GM23338 (cell line): ENCODE measurements at regions not wholly inside any gene's neighbourhood (a gene's known extent, or its start where the extent isn't known, plus 50 kb on each side); places are given as distances from the start of the nearest gene placed in this dataset.

Source experiments
- ATAC-seq: fragments of 200-7000 bp; cut with Tn5 transposase; 3 replicates; pipeline ENCODE4 v1.9.1; 2020
- DNase-seq: peaks from one replicate; pipeline ENCODE4 v3.0.0-alpha.2; 2015; ENCODE audit warnings: low spot score
- H2AFZ ChIP-seq: fragments of 200-600 bp; sonication (generic); 2 replicates; pipeline ENCODE4 v1.8.0; 2016; ENCODE audit warnings: antibody characterized with exemption, mild to moderate bottlenecking, moderate library complexity
- H3F3A ChIP-seq: fragments of 200-600 bp; sonication (generic); replicated peaks from 2 replicates; pipeline ENCODE4 v1.8.0; 2017; ENCODE audit warnings: antibody characterized with exemption, mixed run types, low read depth
- H3K27ac ChIP-seq: fragments of 200-600 bp; sonication (generic); 2 replicates; pipeline ENCODE4 v1.6.1; 2016; ENCODE audit warnings: low read depth
- H3K27me3 ChIP-seq: fragments of 200-600 bp; sonication (generic); 2 replicates; pipeline ENCODE4 v1.8.0; 2016; ENCODE audit warnings: mild to moderate bottlenecking, mixed run types, moderate library complexity; ENCODE audit not compliant: insufficient read depth
- H3K36me3 ChIP-seq: fragments of 200-600 bp; sonication (generic); 2 replicates; pipeline ENCODE4 v1.8.0; 2016; ENCODE audit warnings: mild to moderate bottlenecking; ENCODE audit not compliant: insufficient read depth
- H3K4me1 ChIP-seq: fragments of 200-600 bp; sonication (generic); 2 replicates; pipeline ENCODE4 v1.8.0; 2016; ENCODE audit warnings: mild to moderate bottlenecking, moderate library complexity; ENCODE audit not compliant: insufficient read depth
- H3K4me2 ChIP-seq: fragments of 200-600 bp; sonication (generic); 2 replicates; pipeline ENCODE4 v1.7.1; 2017; ENCODE audit warnings: mixed run types
- H3K4me3 ChIP-seq: fragments of 200-600 bp; sonication (generic); 2 replicates; pipeline ENCODE4 v1.6.1; 2016; ENCODE audit warnings: mixed run types
- H3K79me2 ChIP-seq: fragments of 200-600 bp; sonication (generic); replicated peaks from 2 replicates; pipeline ENCODE4 v1.8.0; 2017; ENCODE audit warnings: mild to moderate bottlenecking; ENCODE audit not compliant: insufficient read depth
- H3K9me2 ChIP-seq: fragments of 200-600 bp; sonication (generic); 2 replicates; pipeline ENCODE4 v1.8.0; 2017; ENCODE audit not compliant: insufficient read depth
- H4K20me1 ChIP-seq: fragments of 200-600 bp; sonication (generic); replicated peaks from 2 replicates; pipeline ENCODE4 v1.8.0; 2017; ENCODE audit warnings: mild to moderate bottlenecking; ENCODE audit not compliant: insufficient read depth
- H3K27ac Mint-ChIP-seq: 2 replicates; pipeline ENCODE4 v1.8.0; 2020; ENCODE audit warnings: inconsistent platforms, mild to moderate bottlenecking, moderate library complexity, mixed read lengths
- H3K27me3 Mint-ChIP-seq: 3 replicates; pipeline ENCODE4 v1.8.0; 2022; ENCODE audit warnings: low read depth, mild to moderate bottlenecking, moderate library complexity, mixed read lengths, inconsistent platforms; ENCODE audit not compliant: insufficient read depth, poor library complexity
- H3K36me3 Mint-ChIP-seq: 3 replicates; pipeline ENCODE4 v1.8.0; 2021; ENCODE audit warnings: low read depth, mild to moderate bottlenecking, inconsistent platforms, moderate library complexity, mixed read lengths
- H3K4me1 Mint-ChIP-seq: 3 replicates; pipeline ENCODE4 v1.8.0; 2020; ENCODE audit warnings: mild to moderate bottlenecking, inconsistent platforms, mixed read lengths
- H3K4me3 Mint-ChIP-seq: 3 replicates; pipeline ENCODE4 v1.8.0; 2021; ENCODE audit warnings: moderate library complexity, mild to moderate bottlenecking, inconsistent platforms, mixed read lengths
- H3K9me3 Mint-ChIP-seq: 3 replicates; pipeline ENCODE4 v1.8.0; 2020; ENCODE audit warnings: moderate library complexity, mild to moderate bottlenecking, inconsistent platforms, mixed read lengths
- CREB1 ChIP-seq: fragments of 250-450 bp; sonication (Bioruptor Pico); IDR thresholded peaks from 2 replicates; pipeline ENCODE4 v1.5.0; 2020; ENCODE audit warnings: low read depth, mild to moderate bottlenecking, moderate library complexity
- CTCF ChIP-seq, 2 experiments: fragments of 200-600 bp in 1 of 2; sonication (generic) in 1 of 2; conservative IDR thresholded peaks; 2 replicates each; pipeline versions ENCODE4 v1.5.1 to v1.6.1; 2016 to 2017; ENCODE audit warnings: antibody characterized with exemption in 2 of 2, low read depth in 2 of 2, mild to moderate bottlenecking in 2 of 2, moderate library complexity in 1 of 2
- ETS1 ChIP-seq: IDR thresholded peaks from 2 replicates; pipeline ENCODE4 v1.6.1; 2016; ENCODE audit warnings: antibody characterized with exemption
- EZH2 ChIP-seq: fragments of 200-600 bp; sonication (generic); IDR thresholded peaks from one replicate; pipeline ENCODE4 v1.8.0; 2017; ENCODE audit warnings: antibody characterized with exemption, mild to moderate bottlenecking, low read depth; ENCODE audit not compliant: unreplicated experiment
- EZH2phosphoT487 ChIP-seq: fragments of 200-600 bp; sonication (generic); IDR thresholded peaks from one replicate; pipeline ENCODE4 v1.8.1; 2018; ENCODE audit warnings: antibody characterized with exemption; ENCODE audit not compliant: unreplicated experiment
- JUNB ChIP-seq: IDR thresholded peaks from one replicate; pipeline ENCODE4 v1.6.1; 2016; ENCODE audit warnings: antibody characterized with exemption; ENCODE audit not compliant: unreplicated experiment
- NANOG ChIP-seq: IDR thresholded peaks from 2 replicates; pipeline ENCODE4 v1.6.1; 2016; ENCODE audit warnings: antibody characterized with exemption, borderline replicate concordance
- POLR2AphosphoS5 ChIP-seq: IDR thresholded peaks from 2 replicates; pipeline ENCODE4 v1.6.1; 2016; ENCODE audit warnings: antibody characterized with exemption, low read depth
- REST ChIP-seq: IDR thresholded peaks from one replicate; pipeline ENCODE4 v1.6.1; 2018; ENCODE audit warnings: antibody characterized with exemption; ENCODE audit not compliant: unreplicated experiment
- STAT1 ChIP-seq: IDR thresholded peaks from one replicate; pipeline ENCODE4 v1.6.1; 2016; ENCODE audit warnings: antibody characterized with exemption; ENCODE audit not compliant: unreplicated experiment
- ZNF114 ChIP-seq: fragments of 250-450 bp; sonication (Bioruptor Pico); IDR thresholded peaks from 2 replicates; pipeline ENCODE4 v1.5.0; 2020; ENCODE audit warnings: mild to moderate bottlenecking, moderate library complexity
- ZNF331 ChIP-seq: fragments of 250-450 bp; sonication (Bioruptor Pico); IDR thresholded peaks from 2 replicates; pipeline ENCODE4 v1.5.0; 2020; ENCODE audit warnings: low read depth, mild to moderate bottlenecking, moderate library complexity
- ZNF462 ChIP-seq: fragments of 250-450 bp; sonication (Bioruptor Pico); IDR thresholded peaks from 2 replicates; pipeline ENCODE4 v1.5.0; 2020; ENCODE audit warnings: mild to moderate bottlenecking, moderate library complexity

- Mint-ChIP-seq H3K27me3 (no peaks in the 10 kb centered on the region), H3K36me3 (peaks cover 17% of the 10 kb centered on the region; the same call in 2 of the 3 replicates), H3K4me3 (no peak overlapping the region), H3K27ac (no peak overlapping the region), H3K4me1 (no peaks in the 10 kb centered on the region), H3K9me3 (peaks cover 23% of the 10 kb centered on the region; the same call in 2 of the 3 replicates)
- DNase-seq (no peak), ATAC-seq (no peak)
- H3K27me3 ChIP-seq = no peaks in the 10 kb centered on the region
- H3F3A ChIP-seq = no peaks in the 10 kb centered on the region
- no peaks in the 10 kb centered on the region for H3K4me1 ChIP-seq
- TF ChIP-seq STAT1 (no peak), ZNF331 (CRISPR knock-in tag) (no peak), ZNF114 (no peak), CTCF (conservative IDR thresholded peaks at IDR 0.05; ENCODE audit: low read depth in 2 of 2) (no peak), NANOG (no peak), CREB1 (CRISPR knock-in tag) (no peak), POLR2AphosphoS5 (no peak), EZH2 (no peak), ETS1 (no peak), JUNB (no peak), EZH2phosphoT487 (no peak), REST (no peak), ZNF462 (CRISPR knock-in tag) (no peak)
- no peak overlapping the region for H3K4me3 ChIP-seq
- H3K9me2 ChIP-seq = no peaks in the 10 kb centered on the region
- H3K27ac ChIP-seq = no peak overlapping the region
- H2AFZ ChIP-seq = no peak overlapping the region
- no peaks in the 10 kb centered on the region for H4K20me1 ChIP-seq
- no peak overlapping the region for H3K4me2 ChIP-seq
- no peaks in the 10 kb centered on the region for H3K79me2 ChIP-seq
- no peaks in the 10 kb centered on the region for H3K36me3 ChIP-seq
These were observed 311.5 kb upstream of the ID2 start for GRCh38 chr2:8370258-8370802.
